Transverse colon (tissue), 4 donors: ENCODE measurements at regions not wholly inside any gene's neighbourhood (a gene's known extent, or its start where the extent isn't known, plus 50 kb on each side); places are given as distances from the start of the nearest gene placed in this dataset.
"Not testable (repeated sequence)": the region's sequence is repeated elsewhere in the genome, so short reads cannot be mapped to it uniquely, and the experiment has no call there.

Experiments used
- DNase-seq: peaks from one replicate; pipeline ENCODE4 v3.0.0-alpha.2; 2019
- H3K27ac ChIP-seq, 4 donors: fragments of 200-600 bp; sonication (generic); 2 replicates each; pipeline ENCODE4 v1.5.1; 2016 to 2018; ENCODE audit warnings: inconsistent platforms in 4 of 4
- H3K27me3 ChIP-seq: fragments of 200-600 bp; sonication (generic); 2 replicates; pipeline ENCODE4 v1.5.1; 2017; ENCODE audit warnings: inconsistent platforms
- H3K36me3 ChIP-seq, 4 donors: fragments of 200-600 bp; sonication (generic); 2 replicates each; pipeline ENCODE4 v1.5.1; 2017 to 2019; ENCODE audit warnings: inconsistent platforms in 4 of 4
- H3K4me1 ChIP-seq, 4 donors: fragments of 200-600 bp; sonication (generic); 2 replicates each; pipeline ENCODE4 v1.5.1; 2017 to 2020; ENCODE audit warnings: inconsistent platforms in 4 of 4
- H3K4me3 ChIP-seq, 4 donors: fragments of 200-600 bp; sonication (generic); 1 replicate in 1 of 4; 2 replicates in 3 of 4; pipeline versions ENCODE4 v1.5.1 to v1.6.1; 2017 to 2019; ENCODE audit warnings: inconsistent platforms in 4 of 4
- H3K9me3 ChIP-seq, 2 donors: fragments of 200-600 bp; sonication (generic); 2 replicates each; pipeline ENCODE4 v1.5.1; 2017 to 2019; ENCODE audit warnings: inconsistent platforms in 2 of 2
- CTCF ChIP-seq, 5 experiments: fragments of 200-600 bp in 3 of 5; fragments of 450-650 bp in 2 of 5; sonication (generic) in 3 of 5; IDR thresholded peaks; 1 replicate in 2 of 5; 2 replicates in 3 of 5; pipeline ENCODE4 v1.5.1; 2016 to 2017; ENCODE audit warnings: antibody characterized with exemption in 5 of 5, inconsistent platforms in 3 of 5, mild to moderate bottlenecking in 2 of 5, moderate library complexity in 1 of 5
- EP300 ChIP-seq: sonication (generic); formaldehyde crosslinking; IDR thresholded peaks from one replicate; pipeline ENCODE4 v1.6.1; 2017; ENCODE audit warnings: antibody characterized with exemption, low read depth
- POLR2A ChIP-seq: fragments of 450-650 bp; IDR thresholded peaks from one replicate; pipeline ENCODE4 v1.6.1; 2016; ENCODE audit warnings: antibody characterized with exemption, mild to moderate bottlenecking, moderate library complexity
- POLR2AphosphoS5 ChIP-seq, 3 donors: sonication (generic); formaldehyde crosslinking; IDR thresholded peaks; one replicate each; pipeline ENCODE4 v1.6.1; 2016; ENCODE audit warnings: antibody characterized with exemption in 3 of 3
- WGBS, 2 donors: methylation state at CpG; one replicate each; pipeline ENCODE4 v1.1.5; 2018; ENCODE audit warnings: low coverage in 1 of 2; 5-methylcytosine and 5-hydroxymethylcytosine counted together
- in situ Hi-C, 4 donors: fragments of 200-750 bp; cut with MboI; loops; one replicate each; pipeline versions ENCODE4 v1.15.0 to v1.15.1; 2017; ENCODE audit warnings: low sequenced_read_pairs in 3 of 4, low pct_ligation_motif_present in 1 of 4, low pct_unique_long_range_greater_than_20kb in 1 of 4
- intact Hi-C: fragments of 100-400 bp; cut with DNase I; formaldehyde crosslinking; loops from one replicate; pipeline ENCODE4 v1.15.1; 2023; ENCODE audit warnings: low total_unique reads

GRCh38 chr4:28014469-28014868 is 1153.8 kb downstream of the STIM2 start:
- intact Hi-C loops, result no loop called here
- H3K4me1 ChIP-seq, result no peaks in the 10 kb centered on the region
- TF ChIP-seq EP300 (no peak), POLR2A (no peak), POLR2AphosphoS5 (IDR thresholded peaks at IDR 0.05) (no peak), CTCF (IDR thresholded peaks at IDR 0.05) (no peak)
- no peak overlapping the region for H3K4me3 ChIP-seq
- no peak for DNase-seq
- H3K27ac ChIP-seq, result no peak overlapping the region
- H3K27me3 ChIP-seq, result no peaks in the 10 kb centered on the region
- 88% methylated on average over 4 of the region's 4 CpGs; no CpG with 5 or more reads in 1 of the 2 donors for WGBS, 2 donors
- H3K36me3 ChIP-seq, result no peaks in the 10 kb centered on the region
- no peaks in the 10 kb centered on the region for H3K9me3 ChIP-seq
- in situ Hi-C loops, result no loop called here

- TF ChIP-seq CTCF (IDR thresholded peaks at IDR 0.05), result no peak
- no peak for TF ChIP-seq POLR2A
- TF ChIP-seq EP300, result no peak
- TF ChIP-seq POLR2AphosphoS5 (IDR thresholded peaks at IDR 0.05), result no peak
- Histone ChIP-seq H3K9me3 (no peaks in the 10 kb centered on the region), H3K27me3 (no peaks in the 10 kb centered on the region), H3K4me1 (no peaks in the 10 kb centered on the region), H3K4me3 (no peak overlapping the region), H3K27ac (no peak overlapping the region), H3K36me3 (no peaks in the 10 kb centered on the region)
- in situ Hi-C loops, result no loop called here
- DNase-seq, result no peak
- intact Hi-C loops, result no loop called here
- 88 to 90% methylated on average over 2 of the region's 2 CpGs for WGBS, 2 donors
Measured at GRCh38 chr4:28015996-28016395, 1155.4 kb downstream of the STIM2 start.

- H3K4me3 ChIP-seq, H3K9me3 ChIP-seq, H3K27me3 ChIP-seq, in situ Hi-C loops, intact Hi-C loops, H3K27ac ChIP-seq, DNase-seq, H3K36me3 ChIP-seq, H3K4me1 ChIP-seq: not testable (repeated sequence)
- 65% methylated on average over 2 to 6 of the region's 6 CpGs for WGBS, 2 donors
Measured at GRCh38 chr4:28038253-28038652, 1177.6 kb downstream of the STIM2 start.

GRCh38 chr4:28062562-28062961 is 1201.9 kb downstream of the STIM2 start:
- no peaks in the 10 kb centered on the region for H3K27me3 ChIP-seq
- H3K9me3 ChIP-seq, result no peaks in the 10 kb centered on the region
- H3K36me3 ChIP-seq, result no peaks in the 10 kb centered on the region
- intact Hi-C loops, result no loop called here
- no peak overlapping the region for H3K27ac ChIP-seq
- TF ChIP-seq POLR2AphosphoS5 (IDR thresholded peaks at IDR 0.05) (no peak), POLR2A (no peak), CTCF (IDR thresholded peaks at IDR 0.05) (no peak), EP300 (no peak)
- no peak for DNase-seq
- no peak overlapping the region for H3K4me3 ChIP-seq
- WGBS, 2 donors, result 33 to 54% methylated on average over 2 to 3 of the region's 3 CpGs
- in situ Hi-C loops, result no loop called here
- H3K4me1 ChIP-seq, result no peaks in the 10 kb centered on the region

GRCh38 chr4:28073860-28074555 is 1213.4 kb downstream of the STIM2 start:
- Histone ChIP-seq H3K27me3 (no peaks in the 10 kb centered on the region), H3K4me3 (no peak overlapping the region), H3K4me1 (no peaks in the 10 kb centered on the region), H3K36me3 (no peaks in the 10 kb centered on the region), H3K27ac (no peak overlapping the region), H3K9me3 (no peaks in the 10 kb centered on the region)
- no peak for DNase-seq
- WGBS, 2 donors, result 80 to 86% methylated on average over 1 to 12 of the region's 12 CpGs
- in situ Hi-C loops (no loop called here), intact Hi-C loops (no loop called here)
- TF ChIP-seq EP300 (no peak), POLR2AphosphoS5 (IDR thresholded peaks at IDR 0.05) (no peak), POLR2A (no peak), CTCF (IDR thresholded peaks at IDR 0.05) (no peak)
